K562 (cell line): ENCODE measurements at regions not wholly inside any gene's neighbourhood (a gene's known extent, or its start where the extent isn't known, plus 50 kb on each side); places are given as distances from the start of the nearest gene placed in this dataset.

ENCODE experiments used
- ATAC-seq: fragments of 200-7000 bp; cut with Tn5 transposase; 3 replicates; pipeline ENCODE4 v1.9.1; 2020; ENCODE audit warnings: moderate library complexity
- BruUV-seq: library from RNA; stranded (reverse); fragments of 400-500 nt; replicated peaks from 2 replicates; lab custom pipeline; 2021; lab: Mats Ljungman, UMichigan
- CTCF ChIA-PET: fragments of 300-600 bp; formaldehyde crosslinking; extraction: SDS; loops from one replicate; lab custom pipeline; 2021; ENCODE audit warnings: low intra/inter-chr PET ratio; lab: Yijun Ruan, JAX
- POLR2A ChIA-PET: fragments of 300-600, 350-650 bp; sonication (Branson Sonifier 250); formaldehyde crosslinking; extraction: SDS; loops from one replicate; lab custom pipeline; 2021; ENCODE audit warnings: antibody characterized with exemption, inconsistent platforms; lab: Yijun Ruan, JAX
- DNase-seq, 4 experiments: peaks; one replicate each; pipeline versions ENCODE4 v3.0.0 to v3.0.0-alpha.2; 2011 to 2018; ENCODE audit warnings: low spot score in 3 of 4, mixed read lengths in 3 of 4; ENCODE audit errors: extremely low read depth in 1 of 4
- FAIRE-seq: peaks from 2 replicates; lab custom pipeline; 2011; peaks lifted over from hg19 to GRCh38; lab: Jason Lieb, UNC
- H2AFZ ChIP-seq: 2 replicates; pipeline ENCODE4 v1.6.0; 2011; ENCODE audit warnings: low read depth, low read length, control low read depth, inconsistent platforms
- H3K27ac ChIP-seq: fragments of 200-600 bp; 3 replicates; pipeline ENCODE4 v1.8.0; 2011; ENCODE audit warnings: low read depth, mild to moderate bottlenecking, control low read depth, inconsistent platforms, low read length, moderate library complexity, mixed read lengths; ENCODE audit errors: extremely low read depth
- H3K27me3 ChIP-seq, 2 experiments: fragments of 300-600 bp in 1 of 2; 2 replicates in 1 of 2; 3 replicates in 1 of 2; pipeline versions ENCODE4 v1.6.0 to v1.8.0; 2011; ENCODE audit warnings: inconsistent platforms in 2 of 2, low read length in 2 of 2, mild to moderate bottlenecking in 1 of 2, mixed read lengths in 1 of 2, moderate library complexity in 1 of 2; ENCODE audit not compliant: control insufficient read depth in 2 of 2, insufficient read depth in 2 of 2
- H3K36me3 ChIP-seq: fragments of 300-600 bp; 3 replicates; pipeline ENCODE4 v1.8.0; 2011; ENCODE audit warnings: mild to moderate bottlenecking, low read length, inconsistent platforms; ENCODE audit not compliant: control insufficient read depth, insufficient read depth
- H3K4me1 ChIP-seq, 2 experiments: fragments of 200-600 bp in 1 of 2; replicated peaks in 1 of 2; 2 replicates in 1 of 2; 3 replicates in 1 of 2; pipeline versions ENCODE4 v1.5.1 to v1.8.0; 2011; ENCODE audit warnings: inconsistent platforms in 2 of 2, low read length in 2 of 2, mild to moderate bottlenecking in 1 of 2, mixed read lengths in 1 of 2, moderate library complexity in 1 of 2; ENCODE audit not compliant: control insufficient read depth in 2 of 2, insufficient read depth in 2 of 2
- H3K4me2 ChIP-seq: 2 replicates; pipeline ENCODE4 v1.6.1; 2011; ENCODE audit warnings: low read length, control low read depth, inconsistent platforms, mixed read lengths; ENCODE audit not compliant: insufficient read depth
- H3K4me3 ChIP-seq: fragments of 200-600 bp; sonication (generic), shearing (Covaris generic); 2 replicates; pipeline ENCODE4 v1.5.1; 2016; ENCODE audit warnings: control low read depth, inconsistent platforms
- H3K79me2 ChIP-seq: fragments of 200-600 bp; 3 replicates; pipeline ENCODE4 v1.8.0; 2011; ENCODE audit warnings: low read length, inconsistent platforms; ENCODE audit not compliant: control insufficient read depth, insufficient read depth
- H3K9ac ChIP-seq, 2 experiments: 2 replicates each; pipeline versions ENCODE4 v1.6.0 to v1.6.1; 2011; ENCODE audit warnings: low read depth in 2 of 2, low read length in 2 of 2, control low read depth in 1 of 2, inconsistent platforms in 1 of 2, mild to moderate bottlenecking in 1 of 2, mixed read lengths in 1 of 2; ENCODE audit not compliant: insufficient read depth in 1 of 2
- H3K9me1 ChIP-seq: one replicate; pipeline ENCODE4 v1.6.0; 2011; ENCODE audit warnings: inconsistent platforms, mild to moderate bottlenecking, low read length, moderate library complexity; ENCODE audit not compliant: control insufficient read depth, insufficient read depth
- H3K9me3 ChIP-seq: replicated peaks from 2 replicates; pipeline ENCODE4 v1.5.1; 2011; ENCODE audit warnings: low read depth, low read length, inconsistent platforms; ENCODE audit not compliant: control insufficient read depth, insufficient read depth
- H4K20me1 ChIP-seq: replicated peaks from 2 replicates; pipeline ENCODE4 v1.6.1; 2011; ENCODE audit warnings: low read length, inconsistent platforms, mixed read lengths; ENCODE audit not compliant: control insufficient read depth, insufficient read depth
- HDAC1 ChIP-seq, 2 experiments: fragments of 450-650 bp; IDR thresholded peaks; 2 replicates each; pipeline ENCODE4 v1.6.1; 2016 to 2017; ENCODE audit warnings: inconsistent platforms in 1 of 2, mild to moderate bottlenecking in 1 of 2, moderate library complexity in 1 of 2
- HMG20B ChIP-seq: fragments of 250-450 bp; sonication (Bioruptor Pico); IDR thresholded peaks from 2 replicates; pipeline ENCODE4 v1.5.0; 2021; ENCODE audit warnings: mild to moderate bottlenecking
- POLR2A ChIP-seq: fragments of 450-650 bp; conservative IDR thresholded peaks from 2 replicates; pipeline ENCODE4 v1.6.1; 2016
- RBM39 ChIP-seq: fragments of 200-400 bp; formaldehyde crosslinking; optimal IDR thresholded peaks from 2 replicates; pipeline ENCODE3; 2018; ENCODE audit warnings: low read depth, low read length
- ZNF274 ChIP-seq: IDR thresholded peaks from 2 replicates; pipeline ENCODE4 v1.6.1; 2011; ENCODE audit warnings: low read depth, mild to moderate bottlenecking, low read length, moderate library complexity, borderline replicate concordance
- ZNF311 ChIP-seq: fragments of 250-450 bp; sonication (Bioruptor Pico); IDR thresholded peaks from 2 replicates; pipeline ENCODE4 v1.4.0; 2020; ENCODE audit warnings: mild to moderate bottlenecking, moderate library complexity
- ZNF717 ChIP-seq: fragments of 250-450 bp; sonication (Bioruptor Pico); IDR thresholded peaks from 2 replicates; pipeline ENCODE4 v1.5.0; 2021
- ZNF764 ChIP-seq: fragments of 250-450 bp; sonication (Bioruptor Pico); IDR thresholded peaks from 2 replicates; pipeline ENCODE4 v1.4.0; 2020; ENCODE audit warnings: low read depth, mild to moderate bottlenecking, moderate library complexity
- WGBS: fragments of 100-300 bp; shearing (Covaris generic); methylation state at CpG from one replicate; pipeline ENCODE4 v1.1.6; 2016; ENCODE audit warnings: low coverage, mixed read lengths; ENCODE audit not compliant: insufficient coverage; ENCODE audit errors: missing lambda C conversion rate; 5-methylcytosine and 5-hydroxymethylcytosine counted together
- in situ Hi-C: fragments of 300-500 bp; cut with MboI; formaldehyde crosslinking; loops from 4 replicates; pipeline ENCODE4 v1.15.0; 2018; ENCODE audit warnings: inconsistent platforms, mixed read lengths
- intact Hi-C: fragments of 100-400 bp; cut with micrococcal nuclease; formaldehyde crosslinking; loops from 2 replicates; pipeline ENCODE4 v1.14.2; 2022
- TF ChIP-seq, protein P1 (sequence below): fragments of 450-650 bp; formaldehyde crosslinking; IDR thresholded peaks from 2 replicates; pipeline ENCODE4 v1.4.0; 2020; ENCODE audit warnings: mild to moderate bottlenecking, moderate library complexity
- TF ChIP-seq, protein P2 (sequence below): sonication (generic); formaldehyde crosslinking; IDR thresholded peaks from 2 replicates; pipeline ENCODE4 v1.8.1; 2023; ENCODE audit warnings: mild to moderate bottlenecking, missing genetic modification reagents

DNA sequence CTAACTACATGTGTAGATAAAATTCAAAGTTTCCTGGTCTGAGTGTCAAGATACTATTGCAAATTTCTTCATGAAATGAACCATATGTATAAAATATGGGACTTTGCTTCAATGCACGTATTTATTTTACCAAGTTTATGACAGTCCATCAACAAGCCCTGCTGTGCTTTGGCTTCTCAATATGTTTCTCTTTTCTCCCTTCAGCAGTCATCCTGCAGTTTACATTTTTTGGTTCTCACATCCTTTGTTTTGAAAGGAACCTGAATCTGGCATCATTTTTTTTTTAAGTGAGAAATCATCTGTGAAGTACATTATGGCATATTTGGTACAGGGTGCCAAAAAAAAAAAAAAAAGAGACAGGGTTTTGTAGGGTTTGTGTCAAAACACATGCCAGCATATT lies 65.1 kb downstream of the YIPF5 start:
- Histone ChIP-seq H3K4me3 (no peak overlapping the region), H3K9me3 (no peaks in the 10 kb centered on the region), H3K36me3 (no peaks in the 10 kb centered on the region), H3K27me3 (no peaks in the 10 kb centered on the region), H3K9me1 (no peaks in the 10 kb centered on the region), H3K9ac (no peak overlapping the region), H3K79me2 (no peaks in the 10 kb centered on the region), H3K4me2 (no peak overlapping the region), H2AFZ (no peak overlapping the region), H3K27ac (no peak overlapping the region), H3K4me1 (no peaks in the 10 kb centered on the region), H4K20me1 (no peaks in the 10 kb centered on the region)
- no peak for FAIRE-seq
- TF ChIP-seq RBM39 (no peak), ZNF717 (CRISPR knock-in tag) (no peak), ZNF311 (CRISPR knock-in tag) (no peak), POLR2A (no peak), ZNF764 (CRISPR knock-in tag) (no peak), HMG20B (CRISPR knock-in tag) (no peak), ZNF274 (no peak), HDAC1 (IDR thresholded peaks at IDR 0.05) (no peak)
- TF ChIP-seq, protein P1, sequence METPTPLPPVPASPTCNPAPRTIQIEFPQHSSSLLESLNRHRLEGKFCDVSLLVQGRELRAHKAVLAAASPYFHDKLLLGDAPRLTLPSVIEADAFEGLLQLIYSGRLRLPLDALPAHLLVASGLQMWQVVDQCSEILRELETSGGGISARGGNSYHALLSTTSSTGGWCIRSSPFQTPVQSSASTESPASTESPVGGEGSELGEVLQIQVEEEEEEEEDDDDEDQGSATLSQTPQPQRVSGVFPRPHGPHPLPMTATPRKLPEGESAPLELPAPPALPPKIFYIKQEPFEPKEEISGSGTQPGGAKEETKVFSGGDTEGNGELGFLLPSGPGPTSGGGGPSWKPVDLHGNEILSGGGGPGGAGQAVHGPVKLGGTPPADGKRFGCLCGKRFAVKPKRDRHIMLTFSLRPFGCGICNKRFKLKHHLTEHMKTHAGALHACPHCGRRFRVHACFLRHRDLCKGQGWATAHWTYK (CRISPR knock-in tag), result no peak
- TF ChIP-seq, protein P2, sequence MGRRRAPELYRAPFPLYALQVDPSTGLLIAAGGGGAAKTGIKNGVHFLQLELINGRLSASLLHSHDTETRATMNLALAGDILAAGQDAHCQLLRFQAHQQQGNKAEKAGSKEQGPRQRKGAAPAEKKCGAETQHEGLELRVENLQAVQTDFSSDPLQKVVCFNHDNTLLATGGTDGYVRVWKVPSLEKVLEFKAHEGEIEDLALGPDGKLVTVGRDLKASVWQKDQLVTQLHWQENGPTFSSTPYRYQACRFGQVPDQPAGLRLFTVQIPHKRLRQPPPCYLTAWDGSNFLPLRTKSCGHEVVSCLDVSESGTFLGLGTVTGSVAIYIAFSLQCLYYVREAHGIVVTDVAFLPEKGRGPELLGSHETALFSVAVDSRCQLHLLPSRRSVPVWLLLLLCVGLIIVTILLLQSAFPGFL (CRISPR knock-in tag), result no peak
- WGBS, result 0% methylated on average over 1 of the region's 1 CpG
- intact Hi-C loops, result no loop called here
- no TSS peak for BruUV-seq
- CTCF ChIA-PET, result no interaction called here
- POLR2A ChIA-PET, result no interaction called here
- no peak for DNase-seq
- ATAC-seq, result no peak
- in situ Hi-C loops, result no loop called here
